DMS114 treated with DMSO at 0.1 percent for 48 hours (cell line): ENCODE measurements at regions not wholly inside any gene's neighbourhood (a gene's known extent, or its start where the extent isn't known, plus 50 kb on each side); places are given as distances from the start of the nearest gene placed in this dataset.

ENCODE experiments used
- DNase-seq: peaks from one replicate; lab custom pipeline; 2025; ENCODE audit not compliant: unreplicated experiment; lab: John Stamatoyannopoulos, UW

GRCh38 chr1:188365874-188366273, 1537.1 kb downstream of the PLA2G4A start:
- no peak for DNase-seq

- DNase-seq = no peak
These were observed 1538.9 kb downstream of the PLA2G4A start for GRCh38 chr1:188367661-188368060.

- DNase-seq = no peak
These were observed 1542.6 kb downstream of the PLA2G4A start for GRCh38 chr1:188371295-188371806.

- DNase-seq = no peak
These were observed 1544.1 kb downstream of the PLA2G4A start for GRCh38 chr1:188372821-188373220.

- DNase-seq = no peak
These were observed 1554.1 kb downstream of the PLA2G4A start for GRCh38 chr1:188382851-188383250.

- no peak for DNase-seq
These were observed 1557.4 kb downstream of the PLA2G4A start for GRCh38 chr1:188386161-188386560.

GRCh38 chr1:188386666-188387065, 1557.9 kb downstream of the PLA2G4A start:
- no peak for DNase-seq

GRCh38 chr1:188394677-188395076, 1565.9 kb downstream of the PLA2G4A start:
- no peak for DNase-seq

- DNase-seq = no peak
These were observed 1568.8 kb downstream of the PLA2G4A start for GRCh38 chr1:188397521-188397920.

- DNase-seq = no peak
These were observed 1574.2 kb downstream of the PLA2G4A start for GRCh38 chr1:188402986-188403385.

GRCh38 chr1:188406636-188407035, 1577.9 kb downstream of the PLA2G4A start:
- DNase-seq = no peak

GRCh38 chr1:188420177-188420576, 1591.4 kb downstream of the PLA2G4A start:
- DNase-seq = no peak

- no peak for DNase-seq
These were observed 1594.3 kb downstream of the PLA2G4A start for GRCh38 chr1:188423073-188423472.

GRCh38 chr1:188424176-188424575, 1595.4 kb downstream of the PLA2G4A start:
- no peak for DNase-seq

GRCh38 chr1:188425687-188426086, 1596.9 kb downstream of the PLA2G4A start:
- DNase-seq = no peak

GRCh38 chr1:188426561-188426960, 1597.8 kb downstream of the PLA2G4A start:
- DNase-seq = no peak

- DNase-seq = no peak
These were observed 1598.9 kb downstream of the PLA2G4A start for GRCh38 chr1:188427642-188428041.

- DNase-seq = no peak
These were observed 1600.6 kb downstream of the PLA2G4A start for GRCh38 chr1:188429386-188429785.

GRCh38 chr1:188432427-188432826, 1603.7 kb downstream of the PLA2G4A start:
- DNase-seq = no peak

GRCh38 chr1:188433425-188433824, 1604.7 kb downstream of the PLA2G4A start:
- no peak for DNase-seq

- DNase-seq = no peak
These were observed 1615.8 kb downstream of the PLA2G4A start for GRCh38 chr1:188444526-188444925.

- DNase-seq = no peak
These were observed 1634.1 kb downstream of the PLA2G4A start for GRCh38 chr1:188462837-188463236.

GRCh38 chr1:188463919-188464318, 1635.2 kb downstream of the PLA2G4A start:
- no peak for DNase-seq

GRCh38 chr1:188466539-188466938, 1637.8 kb downstream of the PLA2G4A start:
- DNase-seq = no peak
